Heart left ventricle (tissue), 16 donors: ENCODE measurements at regions not wholly inside any gene's neighbourhood (a gene's known extent, or its start where the extent isn't known, plus 50 kb on each side); places are given as distances from the start of the nearest gene placed in this dataset.

Experiments used
- ATAC-seq, 4 donors: fragments of 200-7000 bp; cut with Tn5 transposase; one replicate each; pipeline ENCODE4 v1.9.1; 2020 to 2022; ENCODE audit warnings: moderate library complexity in 4 of 4, mild to moderate bottlenecking in 3 of 4, moderate number of reproducible peaks in 1 of 4
- DNase-seq, 5 donors: peaks; one replicate each; pipeline ENCODE4 v3.0.0-alpha.2; 2020
- H3K27ac ChIP-seq, 12 donors: fragments of 200-600 bp; sonication (generic) in 4 of 12; one replicate each; pipeline versions ENCODE4 v1.5.0 to v1.8.0; 2016 to 2022; ENCODE audit warnings: mild to moderate bottlenecking in 2 of 12
- H3K27me3 ChIP-seq, 9 donors: fragments of 200-600 bp; sonication (generic) in 2 of 9; one replicate each; pipeline versions ENCODE4 v1.5.1 to v1.8.0; 2016 to 2022; ENCODE audit warnings: mild to moderate bottlenecking in 3 of 9
- H3K36me3 ChIP-seq, 9 donors: fragments of 200-600 bp; sonication (generic) in 2 of 9; one replicate each; pipeline versions ENCODE4 v1.5.0 to v1.8.0; 2018 to 2022; ENCODE audit warnings: mild to moderate bottlenecking in 2 of 9
- H3K4me1 ChIP-seq, 12 donors: fragments of 200-600 bp; sonication (generic) in 4 of 12; one replicate each; pipeline versions ENCODE4 v1.5.0 to v1.8.0; 2016 to 2022; ENCODE audit warnings: mild to moderate bottlenecking in 3 of 12
- H3K4me3 ChIP-seq, 12 donors: fragments of 200-600 bp; sonication (generic) in 4 of 12; one replicate each; pipeline versions ENCODE4 v1.5.0 to v1.8.0; 2017 to 2022; ENCODE audit warnings: mild to moderate bottlenecking in 9 of 12, moderate library complexity in 4 of 12
- H3K9me3 ChIP-seq, 12 donors: fragments of 200-600 bp; sonication (generic) in 4 of 12; one replicate each; pipeline versions ENCODE4 v1.5.0 to v1.8.0; 2016 to 2022; ENCODE audit warnings: mild to moderate bottlenecking in 1 of 12
- CTCF ChIP-seq, 12 donors: fragments of 200-600 bp; sonication (generic) in 4 of 12; IDR thresholded peaks; one replicate each; pipeline versions ENCODE4 v1.5.0 to v1.8.0; 2018 to 2022; ENCODE audit warnings: antibody characterized with exemption in 12 of 12, mild to moderate bottlenecking in 5 of 12
- POLR2A ChIP-seq, 2 donors: fragments of 450-650 bp; IDR thresholded peaks; one replicate each; pipeline ENCODE4 v1.6.1; 2017; ENCODE audit warnings: antibody characterized with exemption in 2 of 2, mild to moderate bottlenecking in 2 of 2, moderate library complexity in 2 of 2
- WGBS, 4 donors: extraction: QIAGEN DNeasy Blood & Tissue Kit in 2 of 4; methylation state at CpG; one replicate each; pipeline versions ENCODE4 v1.1.5 to v1.1.7; 2013 to 2018; 5-methylcytosine and 5-hydroxymethylcytosine counted together
- intact Hi-C, 10 donors: fragments of 100-400 bp; cut with DNase I; formaldehyde crosslinking; loops; one replicate each; pipeline versions ENCODE4 v1.11.1 to v1.14.2; 2022
- donor health status: ischemic (EF 13 %, LVEDD 7.1; RV severe dilation, severe dysfunction).
- donor health status: healthy with polysubstance abuse.
- donor health status: DM: no; HTN: yes; CAD: no.
- donor health status: DM: no; HTN: no; CAD: no.
- donor health status: ischemic (EF 25% LVEDD 6.9; RV normal size, moderate dysfunction).
- donor health status: ischemic (EF 25% LVEDD 5.7; RV mildly dilated, moderate dysfunction).
- donor health status: healthy.
- donor health status: DM: yes; HTN: yes; CAD: no.
- donor health status: ischemic (EF 35%, LVEDD 5.7; RV mildly dilated, moderate dysfunction).
- donor health status: nonischemic (EF 11% LVEDD 7.7; RV severe dilation, severe dysfunction).
- donor health status: DM: yes; HTN: yes; CAD: no.
- donor health status: PGD.
- donor health status: ischemic (EF 29% LVEDD 5.4; RV normal size, mild dysfunction).
- donor health status: nonischemic (EF 23%, LVEDD 6.1; RV moderate dilation, normal function).

DNA sequence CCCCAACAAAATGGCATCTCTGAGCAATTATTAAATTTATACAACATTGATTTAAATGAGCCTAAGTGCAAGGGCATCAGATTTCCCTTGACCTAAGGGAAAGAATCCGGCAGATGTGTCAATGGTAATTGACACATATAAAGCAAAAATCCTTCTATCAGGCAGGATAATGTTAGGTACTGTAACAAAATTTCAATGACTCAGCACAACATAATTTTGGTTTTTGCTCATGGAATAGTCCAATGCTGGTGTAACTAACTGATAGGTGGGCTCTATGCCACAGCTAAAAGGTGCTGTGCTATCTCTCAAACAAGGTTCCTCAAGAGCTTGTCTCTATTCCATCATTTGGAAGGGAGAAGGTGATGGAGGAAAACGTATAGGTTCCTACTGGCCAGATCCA lies 68.3 kb upstream of the MEIS1 start:
- no peak for TF ChIP-seq CTCF (IDR thresholded peaks at IDR 0.05)
- no peak for TF ChIP-seq POLR2A (IDR thresholded peaks at IDR 0.05)
- no peak overlapping the region for H3K4me3 ChIP-seq
- intact Hi-C loops = no loop called here

DNA sequence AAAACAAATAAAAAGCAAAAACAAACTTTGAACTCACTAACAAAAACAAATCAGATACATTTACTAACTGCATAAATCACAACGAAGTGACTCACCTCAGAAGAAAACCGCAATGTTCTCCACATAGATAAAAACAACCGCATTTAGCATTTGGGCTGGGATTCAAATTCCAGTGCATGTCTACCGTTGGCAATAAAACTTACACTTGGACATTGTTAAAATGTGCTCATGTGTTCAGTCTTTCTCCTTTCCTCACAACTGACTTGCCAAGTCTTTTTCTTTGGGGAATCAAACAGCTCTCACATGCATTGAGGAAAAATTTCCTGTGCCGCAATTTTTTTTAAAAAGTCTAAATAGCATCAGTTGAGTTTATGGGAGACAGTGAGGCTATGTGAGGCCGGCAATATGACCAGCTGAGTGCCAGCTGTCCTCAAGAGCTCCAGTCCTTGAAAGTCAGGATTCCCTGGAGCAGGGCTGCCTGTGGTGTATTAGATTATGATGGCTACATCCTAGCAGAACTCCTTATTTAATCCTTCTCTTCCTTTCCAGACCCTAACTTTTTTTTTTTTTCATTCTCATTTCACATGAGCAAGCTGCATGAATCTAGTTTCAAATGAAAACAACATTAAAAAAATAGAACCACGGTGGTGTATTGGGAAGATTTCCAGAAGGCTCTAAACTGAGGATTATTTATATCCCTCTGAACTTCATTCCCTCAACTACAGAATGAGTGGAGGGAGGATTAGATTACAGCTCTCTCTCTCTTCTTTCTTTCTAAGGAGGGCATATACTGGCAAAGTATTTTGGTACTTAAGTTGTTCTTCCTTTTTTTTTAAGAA lies 70.2 kb upstream of the MEIS1 start:
- Histone ChIP-seq H3K27me3 (no peaks in the 10 kb centered on the region), H3K27ac (peak overlapping the region in 3 of 12 donors; percentile 24 to 57 (median 34)), H3K36me3 (no peaks in the 10 kb centered on the region), H3K4me3 (no peak overlapping the region), H3K4me1 (peaks cover 0 to 15% (median 6%) of the 10 kb centered on the region in 12 donors), H3K9me3 (no peaks in the 10 kb centered on the region)
- ATAC-seq (peak; percentile 65 to 81 (median 68)), DNase-seq (peak in 4 of 5 donors; percentile 6 to 47 (median 25))
- 27 to 41% (median 31%) methylated on average over 7 of the region's 7 CpGs for WGBS, 4 donors
- intact Hi-C loops = no loop called here
- TF ChIP-seq CTCF (IDR thresholded peaks at IDR 0.05) = no peak
- TF ChIP-seq POLR2A (IDR thresholded peaks at IDR 0.05) = no peak

More for the DNA sequence above, 68.3 kb upstream of the MEIS1 start:
- Histone ChIP-seq H3K9me3 (no peaks in the 10 kb centered on the region), H3K4me1 (peaks cover 0 to 15% (median 6%) of the 10 kb centered on the region in 12 donors), H3K27me3 (no peaks in the 10 kb centered on the region), H3K36me3 (no peaks in the 10 kb centered on the region), H3K27ac (no peak overlapping the region)
- no peak for ATAC-seq
- 74 to 81% (median 77%) methylated on average over 2 of the region's 2 CpGs for WGBS, 4 donors
- no peak for DNase-seq

- no peak for DNase-seq
- Histone ChIP-seq H3K27ac (no peak overlapping the region), H3K36me3 (no peaks in the 10 kb centered on the region), H3K9me3 (no peaks in the 10 kb centered on the region), H3K4me3 (no peak overlapping the region), H3K4me1 (peaks cover 0 to 15% (median 6%) of the 10 kb centered on the region in 12 donors), H3K27me3 (no peaks in the 10 kb centered on the region)
- 72 to 77% (median 75%) methylated on average over 6 of the region's 6 CpGs for WGBS, 4 donors
- no peak for TF ChIP-seq POLR2A (IDR thresholded peaks at IDR 0.05)
- ATAC-seq = no peak
- intact Hi-C loops = no loop called here
Observed at GRCh38 chr2:66362701-66363100, 72.2 kb upstream of the MEIS1 start.

DNA sequence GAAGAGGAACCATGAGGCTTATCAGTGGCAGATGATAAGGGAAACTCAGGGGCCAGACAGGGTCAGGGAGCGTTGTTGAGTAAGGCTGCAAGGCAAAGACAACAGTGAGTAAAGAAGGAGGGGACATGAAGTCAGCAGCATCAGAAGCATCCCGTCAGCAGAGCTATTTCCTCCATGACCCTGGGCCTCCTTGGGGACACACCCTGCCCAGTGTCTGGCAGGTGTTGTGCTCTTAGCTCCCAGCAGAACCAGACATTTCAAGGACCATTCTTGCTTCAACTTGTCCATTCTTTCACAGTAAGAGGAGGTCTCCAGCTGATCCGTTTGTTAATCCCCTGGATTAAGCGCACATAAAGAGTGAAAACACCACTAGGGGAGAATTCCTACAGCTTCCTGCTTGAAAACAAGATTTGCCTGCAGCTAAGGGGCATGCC lies 88.7 kb upstream of the MEIS1 start:
- no peak for DNase-seq
- H3K9me3 ChIP-seq = peaks cover 0 to 5% (median 0%) of the 10 kb centered on the region in 12 donors
- H3K36me3 ChIP-seq = no peaks in the 10 kb centered on the region
- H3K4me3 ChIP-seq = no peak overlapping the region
- whole genome bisulfite sequencing, 4 donors = 15 to 21% (median 20%) methylated on average over 4 of the region's 4 CpGs
- TF ChIP-seq CTCF (IDR thresholded peaks at IDR 0.05) = no peak
- no peak for TF ChIP-seq POLR2A (IDR thresholded peaks at IDR 0.05)
- intact Hi-C loops = no loop called here
- no peaks in the 10 kb centered on the region for H3K4me1 ChIP-seq
- H3K27me3 ChIP-seq = no peaks in the 10 kb centered on the region
- no peak for ATAC-seq
- no peak overlapping the region for H3K27ac ChIP-seq
